ENCODE measurements at regions not wholly inside any gene's neighbourhood (a gene's known extent, or its start where the extent isn't known, plus 50 kb on each side); places are given as distances from the start of the nearest gene placed in this dataset.

GRCh38 chr1:195763146-195763906, 844.9 kb downstream of the KCNT2 start:
- TF ChIP-seq CTCF (IDR thresholded peaks at IDR 0.05 in 4 of 5, conservative IDR thresholded peaks at IDR 0.05 in 1 of 5) = no peak
- TF ChIP-seq POLR2A (IDR thresholded peaks at IDR 0.05) = no peak
